Muscle of leg (tissue), 3 donors: ENCODE measurements at regions not wholly inside any gene's neighbourhood (a gene's known extent, or its start where the extent isn't known, plus 50 kb on each side); places are given as distances from the start of the nearest gene placed in this dataset.

Source experiments
- DNase-seq: peaks from one replicate; pipeline ENCODE4 v3.0.0; 2013
- H3K27ac ChIP-seq: one replicate; pipeline ENCODE4 v1.5.1; 2013; ENCODE audit warnings: mild to moderate bottlenecking, low read length, control low read depth
- H3K27me3 ChIP-seq: one replicate; pipeline ENCODE4 v1.6.1; 2013; ENCODE audit warnings: low read length; ENCODE audit not compliant: control insufficient read depth, insufficient read depth
- H3K36me3 ChIP-seq: one replicate; pipeline ENCODE4 v1.6.1; 2013; ENCODE audit warnings: low read length; ENCODE audit not compliant: control insufficient read depth, insufficient read depth
- H3K4me1 ChIP-seq: one replicate; pipeline ENCODE4 v1.6.1; 2013; ENCODE audit warnings: low read length; ENCODE audit not compliant: control insufficient read depth, insufficient read depth
- H3K4me3 ChIP-seq: one replicate; pipeline ENCODE4 v1.5.1; 2013; ENCODE audit warnings: low read length, control low read depth
- H3K9me3 ChIP-seq: replicated peaks from 2 replicates; pipeline ENCODE4 v1.6.1; 2013; ENCODE audit warnings: low read depth, low read length; ENCODE audit not compliant: control insufficient read depth
- WGBS: methylation state at CpG from one replicate; pipeline ENCODE4 v1.1.5; 2013; ENCODE audit warnings: missing lambda C conversion rate; ENCODE audit not compliant: insufficient coverage; 5-methylcytosine and 5-hydroxymethylcytosine counted together

- Histone ChIP-seq H3K9me3 (no peaks in the 10 kb centered on the region), H3K27ac (no peak overlapping the region), H3K4me3 (no peak overlapping the region), H3K4me1 (no peaks in the 10 kb centered on the region), H3K36me3 (no peaks in the 10 kb centered on the region), H3K27me3 (no peaks in the 10 kb centered on the region)
- peak; percentile 4 for DNase-seq
- WGBS, result 50% methylated on average over 1 of the region's 4 CpGs
Measured at GRCh38 chr7:34371922-34372321, 286.1 kb upstream of the NPSR1 start.

- no peaks in the 10 kb centered on the region for H3K36me3 ChIP-seq
- no peak overlapping the region for H3K27ac ChIP-seq
- 40% methylated on average over 1 of the region's 1 CpG for WGBS
- no peak overlapping the region for H3K4me3 ChIP-seq
- no peaks in the 10 kb centered on the region for H3K4me1 ChIP-seq
- H3K9me3 ChIP-seq, result no peaks in the 10 kb centered on the region
- no peaks in the 10 kb centered on the region for H3K27me3 ChIP-seq
- peak; percentile 39 for DNase-seq
Measured at GRCh38 chr7:34373940-34374339, 284.1 kb upstream of the NPSR1 start.

- H3K27ac ChIP-seq, result no peak overlapping the region
- no peaks in the 10 kb centered on the region for H3K27me3 ChIP-seq
- no peaks in the 10 kb centered on the region for H3K36me3 ChIP-seq
- no peak overlapping the region for H3K4me3 ChIP-seq
- H3K4me1 ChIP-seq, result no peaks in the 10 kb centered on the region
- no peak for DNase-seq
- peaks cover 4% of the 10 kb centered on the region for H3K9me3 ChIP-seq
- 95% methylated on average over 2 of the region's 4 CpGs for WGBS
Measured at GRCh38 chr7:34382166-34382893, 275.7 kb upstream of the NPSR1 start.

GRCh38 chr7:34385384-34385783, 272.6 kb upstream of the NPSR1 start:
- peaks cover 4% of the 10 kb centered on the region for H3K9me3 ChIP-seq
- H3K27me3 ChIP-seq, result no peaks in the 10 kb centered on the region
- H3K27ac ChIP-seq, result no peak overlapping the region
- WGBS, result no CpG with 5 or more reads among the region's 1 CpG
- H3K4me3 ChIP-seq, result no peak overlapping the region
- no peak for DNase-seq
- H3K4me1 ChIP-seq, result no peaks in the 10 kb centered on the region
- no peaks in the 10 kb centered on the region for H3K36me3 ChIP-seq

GRCh38 chr7:34389332-34390078, 268.5 kb upstream of the NPSR1 start:
- WGBS, result 67% methylated on average over 1 of the region's 7 CpGs
- Histone ChIP-seq H3K36me3 (no peaks in the 10 kb centered on the region), H3K9me3 (no peaks in the 10 kb centered on the region)

GRCh38 chr7:34390103-34390502, 267.9 kb upstream of the NPSR1 start:
- WGBS, result no CpG with 5 or more reads among the region's 1 CpG
- H3K4me3 ChIP-seq, result no peak overlapping the region

More at GRCh38 chr7:34389332-34390078, 268.5 kb upstream of the NPSR1 start:
- H3K4me3 ChIP-seq, result no peak overlapping the region
- no peak overlapping the region for H3K27ac ChIP-seq
- no peak for DNase-seq
- H3K27me3 ChIP-seq, result no peaks in the 10 kb centered on the region
- H3K4me1 ChIP-seq, result no peaks in the 10 kb centered on the region

GRCh38 chr7:34392972-34393371, 265.0 kb upstream of the NPSR1 start:
- Histone ChIP-seq H3K27me3 (no peaks in the 10 kb centered on the region), H3K36me3 (no peaks in the 10 kb centered on the region), H3K4me1 (no peaks in the 10 kb centered on the region), H3K27ac (no peak overlapping the region), H3K9me3 (no peaks in the 10 kb centered on the region), H3K4me3 (no peak overlapping the region)
- no peak for DNase-seq

More at GRCh38 chr7:34390103-34390502, 267.9 kb upstream of the NPSR1 start:
- no peak for DNase-seq
- Histone ChIP-seq H3K9me3 (no peaks in the 10 kb centered on the region), H3K27ac (no peak overlapping the region), H3K27me3 (no peaks in the 10 kb centered on the region), H3K36me3 (no peaks in the 10 kb centered on the region), H3K4me1 (no peaks in the 10 kb centered on the region)

GRCh38 chr7:34396437-34397064, 261.5 kb upstream of the NPSR1 start:
- Histone ChIP-seq H3K4me1 (no peaks in the 10 kb centered on the region), H3K9me3 (no peaks in the 10 kb centered on the region), H3K36me3 (no peaks in the 10 kb centered on the region), H3K4me3 (no peak overlapping the region), H3K27ac (no peak overlapping the region), H3K27me3 (no peaks in the 10 kb centered on the region)
- DNase-seq, result no peak
- no CpG with 5 or more reads among the region's 2 CpGs for WGBS

GRCh38 chr7:34401776-34402175, 256.2 kb upstream of the NPSR1 start:
- Histone ChIP-seq H3K4me1 (no peaks in the 10 kb centered on the region), H3K4me3 (no peak overlapping the region), H3K27ac (no peak overlapping the region), H3K27me3 (no peaks in the 10 kb centered on the region), H3K36me3 (no peaks in the 10 kb centered on the region), H3K9me3 (no peaks in the 10 kb centered on the region)
- WGBS, result no CpG with 5 or more reads among the region's 2 CpGs
- DNase-seq, result no peak

GRCh38 chr7:34406848-34407530, 251.0 kb upstream of the NPSR1 start:
- DNase-seq, result no peak
- H3K4me3 ChIP-seq, result no peak overlapping the region
- no peaks in the 10 kb centered on the region for H3K27me3 ChIP-seq
- no peaks in the 10 kb centered on the region for H3K9me3 ChIP-seq
- no peaks in the 10 kb centered on the region for H3K36me3 ChIP-seq
- WGBS, result 80% methylated on average over 2 of the region's 5 CpGs
- H3K4me1 ChIP-seq, result no peaks in the 10 kb centered on the region
- H3K27ac ChIP-seq, result no peak overlapping the region
